ENCODE measurements at regions not wholly inside any gene's neighbourhood (a gene's known extent, or its start where the extent isn't known, plus 50 kb on each side); places are given as distances from the start of the nearest gene placed in this dataset.

DNA sequence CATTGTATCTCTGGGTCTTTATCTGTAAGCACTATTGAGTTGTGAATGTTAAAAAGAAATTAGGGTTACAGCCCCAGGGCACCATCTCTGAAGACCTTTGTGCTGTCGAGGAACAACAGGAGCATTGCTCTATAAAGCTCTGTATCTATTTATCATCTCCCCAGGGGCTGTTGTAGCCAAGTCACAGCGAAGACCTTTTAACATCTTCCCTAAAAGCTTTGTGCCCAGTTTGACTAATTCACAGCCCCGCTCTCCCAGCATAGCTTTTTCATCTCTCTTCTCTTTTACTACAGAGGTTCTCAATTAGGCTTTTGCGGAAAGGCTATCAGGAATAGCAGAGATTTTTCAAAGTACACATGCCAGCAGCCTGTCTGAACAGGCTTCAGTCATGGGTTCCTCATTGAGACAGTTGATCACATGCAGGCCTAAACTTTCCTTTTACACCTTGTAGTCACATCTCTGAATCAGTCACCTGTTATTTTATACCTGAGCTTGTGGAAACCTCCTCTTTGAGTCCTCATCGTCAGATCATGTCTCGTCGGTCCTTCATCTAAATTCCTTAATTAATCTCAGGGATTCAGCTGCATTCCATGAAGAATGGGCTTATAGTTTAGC, 140.5 kb downstream of the NPR3 start:
- in situ Hi-C loops (cut with HindIII; ENCODE audit: low sequenced_read_pairs), result no loop called here
- no peak for DNase-seq (ENCODE audit: low read depth)
- TF ChIP-seq, protein P1, sequence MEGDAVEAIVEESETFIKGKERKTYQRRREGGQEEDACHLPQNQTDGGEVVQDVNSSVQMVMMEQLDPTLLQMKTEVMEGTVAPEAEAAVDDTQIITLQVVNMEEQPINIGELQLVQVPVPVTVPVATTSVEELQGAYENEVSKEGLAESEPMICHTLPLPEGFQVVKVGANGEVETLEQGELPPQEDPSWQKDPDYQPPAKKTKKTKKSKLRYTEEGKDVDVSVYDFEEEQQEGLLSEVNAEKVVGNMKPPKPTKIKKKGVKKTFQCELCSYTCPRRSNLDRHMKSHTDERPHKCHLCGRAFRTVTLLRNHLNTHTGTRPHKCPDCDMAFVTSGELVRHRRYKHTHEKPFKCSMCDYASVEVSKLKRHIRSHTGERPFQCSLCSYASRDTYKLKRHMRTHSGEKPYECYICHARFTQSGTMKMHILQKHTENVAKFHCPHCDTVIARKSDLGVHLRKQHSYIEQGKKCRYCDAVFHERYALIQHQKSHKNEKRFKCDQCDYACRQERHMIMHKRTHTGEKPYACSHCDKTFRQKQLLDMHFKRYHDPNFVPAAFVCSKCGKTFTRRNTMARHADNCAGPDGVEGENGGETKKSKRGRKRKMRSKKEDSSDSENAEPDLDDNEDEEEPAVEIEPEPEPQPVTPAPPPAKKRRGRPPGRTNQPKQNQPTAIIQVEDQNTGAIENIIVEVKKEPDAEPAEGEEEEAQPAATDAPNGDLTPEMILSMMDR (IDR thresholded peaks at IDR 0.05; ENCODE audit: low read depth, low read length, missing control alignments), result no peak
- no peak overlapping the region for H3K4me3 ChIP-seq (ENCODE audit: low read depth, low read length)

DNA sequence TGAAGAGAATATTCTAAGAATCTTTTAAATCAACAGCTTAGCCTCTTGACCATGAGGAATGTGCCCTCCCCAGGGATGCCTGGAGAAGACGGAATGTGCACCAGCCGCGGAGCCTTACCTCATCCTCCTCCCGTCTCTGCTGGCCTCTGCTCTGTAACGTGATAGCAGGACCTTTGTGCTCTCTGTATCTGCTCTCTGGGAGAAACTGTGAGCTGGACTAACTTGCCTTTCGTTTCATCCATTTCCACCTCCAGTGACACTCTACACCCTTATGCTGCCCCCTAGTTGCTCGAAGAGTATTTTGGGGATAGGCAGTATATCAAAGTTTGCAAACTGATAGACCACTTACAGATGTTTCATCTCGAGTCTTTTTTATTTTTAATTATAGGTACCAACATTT, 141.4 kb downstream of the NPR3 start:
- no peak overlapping the region for H3K4me3 ChIP-seq (ENCODE audit: low read depth, low read length)
- in situ Hi-C loops (cut with HindIII; ENCODE audit: low sequenced_read_pairs), result no loop called here
- peak; percentile 56 for DNase-seq (ENCODE audit: low read depth)
- TF ChIP-seq, protein P1 (IDR thresholded peaks at IDR 0.05; ENCODE audit: low read depth, low read length, missing control alignments), result peak; percentile 43

DNA sequence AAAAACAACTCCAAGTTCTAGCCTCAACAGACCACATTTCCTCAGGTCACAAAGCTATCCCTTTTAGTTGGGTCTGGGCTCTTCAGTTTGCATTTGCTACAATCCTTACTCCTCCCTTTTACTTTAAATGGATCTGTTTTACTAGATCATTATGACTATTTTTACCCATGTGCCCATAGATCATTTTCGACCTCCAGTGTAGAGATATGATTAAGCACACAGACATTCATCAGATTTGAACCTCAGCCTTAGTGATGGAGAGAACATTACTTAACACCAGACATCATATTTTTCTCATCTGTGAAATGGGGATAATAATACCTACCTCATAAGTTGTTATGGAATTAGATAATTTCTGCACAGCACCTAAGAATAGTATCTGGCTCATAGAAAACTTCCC, 141.9 kb downstream of the NPR3 start:
- in situ Hi-C loops (cut with HindIII; ENCODE audit: low sequenced_read_pairs), result no loop called here
- TF ChIP-seq, protein P1 (IDR thresholded peaks at IDR 0.05; ENCODE audit: low read depth, low read length, missing control alignments), result no peak
- H3K4me3 ChIP-seq (ENCODE audit: low read depth, low read length), result no peak overlapping the region
- DNase-seq (ENCODE audit: low read depth), result no peak

DNA sequence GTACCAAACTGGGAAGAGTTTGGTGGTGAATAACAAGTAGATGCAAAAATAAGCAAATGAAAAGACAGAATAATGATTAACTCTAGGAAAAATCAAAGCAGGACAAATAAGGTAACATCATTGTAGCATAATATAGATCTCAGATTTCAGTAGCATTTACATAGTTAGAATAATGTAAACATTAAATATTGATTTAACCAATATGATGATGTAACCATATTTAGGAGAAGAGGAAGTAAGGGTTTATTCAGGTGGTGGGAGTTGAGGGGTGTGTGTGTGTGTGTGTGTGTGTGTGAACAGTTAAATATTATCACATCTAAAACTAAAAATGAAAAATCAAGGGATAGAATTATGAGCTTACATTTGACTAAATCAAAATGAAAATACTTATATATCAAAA, 143.4 kb downstream of the NPR3 start:
- TF ChIP-seq, protein P1 (IDR thresholded peaks at IDR 0.05; ENCODE audit: low read depth, low read length, missing control alignments), result no peak
- H3K4me3 ChIP-seq (ENCODE audit: low read depth, low read length), result no peak overlapping the region
- DNase-seq (ENCODE audit: low read depth), result no peak
- in situ Hi-C loops (cut with HindIII; ENCODE audit: low sequenced_read_pairs), result no loop called here

DNA sequence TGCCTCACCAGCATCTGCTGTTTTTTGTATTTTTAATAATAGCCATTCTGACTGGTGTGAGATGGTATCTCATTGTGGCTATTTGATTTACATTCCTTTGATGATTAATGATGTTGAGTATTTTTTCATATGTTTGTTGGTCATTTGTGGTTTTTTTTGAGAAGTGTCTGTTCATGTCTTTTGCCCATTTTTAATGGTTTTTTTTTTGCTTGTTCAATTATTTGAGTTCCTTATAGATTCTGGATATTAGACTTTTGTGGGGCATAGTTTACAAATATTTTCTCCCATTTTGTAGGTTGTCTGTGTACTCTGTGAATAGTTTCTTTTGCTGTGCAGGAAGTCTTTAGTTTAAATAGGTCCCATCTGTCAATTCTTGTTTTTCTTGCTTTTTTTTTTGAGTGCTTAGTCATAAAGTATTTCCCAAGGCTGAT, 148.1 kb downstream of the NPR3 start:
- H3K4me3 ChIP-seq (ENCODE audit: low read depth, low read length), result no peak overlapping the region
- DNase-seq (ENCODE audit: low read depth), result no peak
- TF ChIP-seq, protein P1 (IDR thresholded peaks at IDR 0.05; ENCODE audit: low read depth, low read length, missing control alignments), result no peak
- in situ Hi-C loops (cut with HindIII; ENCODE audit: low sequenced_read_pairs), result no loop called here

DNA sequence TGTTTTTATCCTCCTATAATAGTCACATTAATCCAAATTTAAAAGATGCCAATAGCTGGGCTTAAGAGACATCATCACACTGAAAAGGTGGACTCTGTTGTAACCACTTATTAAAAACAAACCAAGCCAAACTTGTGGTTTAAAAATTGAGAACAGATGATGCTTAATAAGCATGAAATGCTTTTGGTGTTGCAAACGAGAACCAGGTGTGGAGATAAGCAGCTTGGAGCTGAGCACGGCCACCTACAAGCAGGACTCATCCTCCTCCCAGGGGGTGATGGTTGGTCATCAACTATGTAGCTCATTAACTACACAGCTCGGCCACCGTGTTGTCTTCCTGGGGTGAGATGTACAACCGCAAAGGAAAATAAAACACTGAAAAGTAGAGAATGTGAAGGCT, 154.4 kb downstream of the NPR3 start:
- DNase-seq (ENCODE audit: low read depth), result peak; percentile 73
- in situ Hi-C loops (cut with HindIII; ENCODE audit: low sequenced_read_pairs), result no loop called here
- TF ChIP-seq, protein P1 (IDR thresholded peaks at IDR 0.05; ENCODE audit: low read depth, low read length, missing control alignments), result no peak
- no peak overlapping the region for H3K4me3 ChIP-seq (ENCODE audit: low read depth, low read length)

All from astrocyte of the cerebellum (primary cell).